HCT116 (cell line): ENCODE measurements at regions not wholly inside any gene's neighbourhood (a gene's known extent, or its start where the extent isn't known, plus 50 kb on each side); places are given as distances from the start of the nearest gene placed in this dataset.

ENCODE experiments used
- ATAC-seq: fragments of 200-7000 bp; cut with Tn5 transposase; 2 replicates; pipeline ENCODE4 v1.9.1; 2020; ENCODE audit warnings: mild to moderate bottlenecking, moderate library complexity
- BruUV-seq: library from RNA; stranded (reverse); fragments of 400-500 nt; replicated peaks from 2 replicates; lab custom pipeline; 2021; lab: Mats Ljungman, UMichigan
- CTCF ChIA-PET: fragments of 300-600 bp; sonication (Branson Sonifier 250); formaldehyde crosslinking; loops from one replicate; lab custom pipeline; 2021; ENCODE audit warnings: antibody characterized with exemption; lab: Charles Lee
- POLR2A ChIA-PET: fragments of 300-600, 350-600 bp; sonication (Branson Sonifier 250); formaldehyde crosslinking; loops from one replicate; lab custom pipeline; 2021; ENCODE audit warnings: antibody characterized with exemption; lab: Charles Lee
- RAD21 ChIA-PET, 2 experiments: fragments of 300-600 bp; sonication (Branson Sonifier 250); formaldehyde crosslinking; loops; one replicate each; lab custom pipeline; 2023; ENCODE audit warnings: low total read pairs in 2 of 2; ENCODE audit not compliant: uncharacterized antibody in 2 of 2, unreplicated experiment in 2 of 2, low non-redundant PET in 1 of 2; lab: Charles Lee
- DNase-seq: peaks from one replicate; pipeline ENCODE4 v3.0.0-alpha.2; 2010; ENCODE audit warnings: low read depth, low spot score
- H2AFZ ChIP-seq: fragments of 200-600 bp; shearing (Covaris generic), sonication (generic); 2 replicates; pipeline ENCODE4 v1.6.1; 2017; ENCODE audit warnings: low read depth, mixed run types, mixed read lengths, antibody characterized with exemption, low read length; ENCODE audit not compliant: poor library complexity, severe bottlenecking
- H3K27ac ChIP-seq: 2 replicates; pipeline ENCODE4 v1.5.1; 2012; ENCODE audit warnings: low read depth, low read length
- H3K27me3 ChIP-seq: fragments of 200-600 bp; sonication (generic); 2 replicates; pipeline ENCODE4 v1.6.1; 2016; ENCODE audit warnings: mixed run types, low read length, mixed read lengths; ENCODE audit not compliant: insufficient read depth
- H3K36me3 ChIP-seq, 2 experiments: fragments of 200-500 bp in 1 of 2; fragments of 200-600 bp in 1 of 2; sonication (Bioruptor generic) in 1 of 2; sonication (generic) in 1 of 2; 2 replicates each; pipeline versions ENCODE4 v1.5.1 to v1.6.1; 2014 to 2016; ENCODE audit warnings: low read length in 2 of 2, inconsistent platforms in 1 of 2, mixed read lengths in 1 of 2, mixed run types in 1 of 2; ENCODE audit not compliant: insufficient read depth in 2 of 2, control insufficient read depth in 1 of 2
- H3K4me1 ChIP-seq, 2 experiments: fragments of 200-600 bp in 1 of 2; sonication (generic) in 1 of 2; 2 replicates each; pipeline versions ENCODE4 v1.5.1 to v1.6.1; 2012 to 2017; ENCODE audit warnings: low read length in 2 of 2, inconsistent platforms in 1 of 2, mild to moderate bottlenecking in 1 of 2, mixed read lengths in 1 of 2, mixed run types in 1 of 2, moderate library complexity in 1 of 2; ENCODE audit not compliant: insufficient read depth in 2 of 2, control insufficient read depth in 1 of 2
- H3K4me2 ChIP-seq: fragments of 200-600 bp; sonication (generic); 2 replicates; pipeline ENCODE4 v1.6.1; 2017; ENCODE audit warnings: mixed run types, low read length, mixed read lengths
- H3K4me3 ChIP-seq, 2 experiments: fragments of 200-600 bp in 1 of 2; sonication (generic) in 1 of 2; replicated peaks in 1 of 2; 2 replicates each; pipeline ENCODE4 v1.5.1; 2011 to 2016; ENCODE audit warnings: low read length in 2 of 2, control low read depth in 1 of 2, low read depth in 1 of 2, mild to moderate bottlenecking in 1 of 2, mixed read lengths in 1 of 2, mixed run types in 1 of 2
- H3K79me2 ChIP-seq: fragments of 200-600 bp; sonication (generic); 2 replicates; pipeline ENCODE4 v1.6.1; 2017; ENCODE audit warnings: mild to moderate bottlenecking, mixed run types, low read length, moderate library complexity, mixed read lengths; ENCODE audit not compliant: insufficient read depth
- H3K9ac ChIP-seq: fragments of 200-600 bp; sonication (generic); 2 replicates; pipeline ENCODE4 v1.6.1; 2016; ENCODE audit warnings: low read length, mixed read lengths
- H3K9me2 ChIP-seq: fragments of 200-600 bp; sonication (generic), shearing (Covaris generic); 2 replicates; pipeline ENCODE4 v1.6.1; 2017; ENCODE audit warnings: mixed run types, mild to moderate bottlenecking, moderate library complexity; ENCODE audit not compliant: insufficient read depth
- H3K9me3 ChIP-seq, 2 experiments: fragments of 200-500 bp in 1 of 2; fragments of 200-600 bp in 1 of 2; sonication (Bioruptor generic) in 1 of 2; sonication (generic) in 1 of 2; 2 replicates each; pipeline ENCODE4 v1.6.1; 2014 to 2017; ENCODE audit warnings: low read length in 2 of 2, mixed read lengths in 2 of 2, inconsistent platforms in 1 of 2, low read depth in 1 of 2, mild to moderate bottlenecking in 1 of 2, mixed run types in 1 of 2, moderate library complexity in 1 of 2; ENCODE audit not compliant: control insufficient read depth in 1 of 2, insufficient read depth in 1 of 2
- H4K20me1 ChIP-seq: fragments of 200-600 bp; sonication (generic), shearing (Covaris generic); 2 replicates; pipeline ENCODE4 v1.6.1; 2017; ENCODE audit warnings: mixed run types, mild to moderate bottlenecking, moderate library complexity; ENCODE audit not compliant: insufficient read depth
- CBX3 ChIP-seq: IDR thresholded peaks from 2 replicates; pipeline ENCODE4 v1.6.1; 2012; ENCODE audit warnings: low read depth
- ELF1 ChIP-seq: IDR thresholded peaks from 2 replicates; pipeline ENCODE4 v1.6.1; 2012; ENCODE audit warnings: low read depth, borderline replicate concordance
- EZH2 ChIP-seq: fragments of 200-600 bp; sonication (generic); IDR thresholded peaks from 2 replicates; pipeline ENCODE4 v1.6.1; 2017; ENCODE audit warnings: antibody characterized with exemption, mixed run types
- EZH2phosphoT487 ChIP-seq: fragments of 200-600 bp; IDR thresholded peaks from 2 replicates; pipeline ENCODE4 v1.6.1; 2018; ENCODE audit warnings: antibody characterized with exemption, borderline replicate concordance
- POLR2AphosphoS5 ChIP-seq: IDR thresholded peaks from 2 replicates; pipeline ENCODE4 v1.6.1; 2011; ENCODE audit warnings: mild to moderate bottlenecking, low read depth, low read length, moderate library complexity
- SIN3A ChIP-seq: IDR thresholded peaks from 2 replicates; pipeline ENCODE4 v1.6.1; 2012; ENCODE audit warnings: low read depth
- SP1 ChIP-seq: IDR thresholded peaks from 2 replicates; pipeline ENCODE4 v1.6.1; 2012; ENCODE audit warnings: low read depth
- TCF7L2 ChIP-seq: IDR thresholded peaks from 2 replicates; pipeline ENCODE4 v1.7.0; 2011; ENCODE audit warnings: borderline replicate concordance, inconsistent platforms; ENCODE audit not compliant: insufficient read depth, insufficient read length; ENCODE audit errors: extremely low read depth
- ZFX ChIP-seq: fragments of 450-650 bp; IDR thresholded peaks from 2 replicates; pipeline ENCODE4 v1.6.1; 2017
- ZNF274 ChIP-seq: fragments of 200-500 bp; sonication (Bioruptor generic); IDR thresholded peaks from 2 replicates; pipeline ENCODE4 v1.6.1; 2014; ENCODE audit warnings: mild to moderate bottlenecking, low read depth, low read length, inconsistent platforms
- intact Hi-C: fragments of 100-400 bp; cut with micrococcal nuclease; formaldehyde crosslinking; loops from 2 replicates; pipeline ENCODE4 v1.10.0; 2022
- TF ChIP-seq, protein P1 (sequence below), 3 experiments: fragments of 200-600 bp in 1 of 3; sonication (generic) in 1 of 3; IDR thresholded peaks in 2 of 3; conservative IDR thresholded peaks in 1 of 3; 2 replicates each; pipeline ENCODE4 v1.5.1; 2012 to 2017; ENCODE audit warnings: low read depth in 2 of 3, low read length in 2 of 3, antibody characterized with exemption in 1 of 3, borderline replicate concordance in 1 of 3, control low read depth in 1 of 3, mild to moderate bottlenecking in 1 of 3, mixed read lengths in 1 of 3, mixed run types in 1 of 3, moderate library complexity in 1 of 3; ENCODE audit not compliant: insufficient read depth in 1 of 3

GRCh38 chr18:39380866-39381265 lies 1815.3 kb upstream of the CELF4 start (continued):
- no peak for TF ChIP-seq TCF7L2
- TF ChIP-seq, protein P1, sequence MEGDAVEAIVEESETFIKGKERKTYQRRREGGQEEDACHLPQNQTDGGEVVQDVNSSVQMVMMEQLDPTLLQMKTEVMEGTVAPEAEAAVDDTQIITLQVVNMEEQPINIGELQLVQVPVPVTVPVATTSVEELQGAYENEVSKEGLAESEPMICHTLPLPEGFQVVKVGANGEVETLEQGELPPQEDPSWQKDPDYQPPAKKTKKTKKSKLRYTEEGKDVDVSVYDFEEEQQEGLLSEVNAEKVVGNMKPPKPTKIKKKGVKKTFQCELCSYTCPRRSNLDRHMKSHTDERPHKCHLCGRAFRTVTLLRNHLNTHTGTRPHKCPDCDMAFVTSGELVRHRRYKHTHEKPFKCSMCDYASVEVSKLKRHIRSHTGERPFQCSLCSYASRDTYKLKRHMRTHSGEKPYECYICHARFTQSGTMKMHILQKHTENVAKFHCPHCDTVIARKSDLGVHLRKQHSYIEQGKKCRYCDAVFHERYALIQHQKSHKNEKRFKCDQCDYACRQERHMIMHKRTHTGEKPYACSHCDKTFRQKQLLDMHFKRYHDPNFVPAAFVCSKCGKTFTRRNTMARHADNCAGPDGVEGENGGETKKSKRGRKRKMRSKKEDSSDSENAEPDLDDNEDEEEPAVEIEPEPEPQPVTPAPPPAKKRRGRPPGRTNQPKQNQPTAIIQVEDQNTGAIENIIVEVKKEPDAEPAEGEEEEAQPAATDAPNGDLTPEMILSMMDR (IDR thresholded peaks at IDR 0.05 in 2 of 3, conservative IDR thresholded peaks at IDR 0.05 in 1 of 3; ENCODE audit: borderline replicate concordance in 1 of 3, insufficient read depth in 1 of 3, low read depth in 2 of 3, low read length in 2 of 3): no peak

DNA sequence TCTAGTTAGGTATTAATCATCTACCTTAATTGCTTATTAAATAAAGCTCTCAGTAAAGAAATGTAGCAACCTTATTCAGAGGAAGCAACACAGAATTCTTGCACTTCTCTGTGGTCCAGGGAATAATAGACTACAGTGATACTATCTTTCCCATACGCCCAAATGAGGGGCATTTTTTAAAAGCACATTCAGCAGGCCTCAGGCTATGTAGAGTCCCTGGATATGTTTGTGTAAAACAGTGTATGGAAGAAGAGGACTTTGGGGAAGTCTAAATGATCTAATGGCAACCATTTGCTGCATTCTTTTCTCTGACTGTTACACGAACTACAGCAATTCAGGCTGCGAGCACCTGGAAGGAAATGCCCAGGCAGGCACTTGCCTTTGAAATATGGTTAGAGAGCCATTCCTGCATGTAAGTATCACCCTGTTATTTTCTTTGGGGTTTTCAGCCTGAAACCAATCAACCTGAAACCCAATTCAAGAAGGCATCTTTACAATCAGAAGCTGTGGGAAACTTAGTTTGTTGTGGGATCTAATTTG lies 1814.7 kb upstream of the CELF4 start:
- no peak for ATAC-seq
- Histone ChIP-seq H4K20me1 (no peaks in the 10 kb centered on the region), H2AFZ (no peak overlapping the region), H3K27ac (no peak overlapping the region), H3K4me2 (no peak overlapping the region)
- CTCF ChIA-PET: no interaction called here
- TF ChIP-seq ELF1: no peak
- TF ChIP-seq, all 23 proteins: peak for 0
- Histone ChIP-seq H3K9me3 (no peaks in the 10 kb centered on the region), H3K27me3 (no peaks in the 10 kb centered on the region), H3K9me2 (no peaks in the 10 kb centered on the region), H3K36me3 (no peaks in the 10 kb centered on the region), H3K9ac (no peak overlapping the region), H3K4me1 (no peaks in the 10 kb centered on the region), H3K4me3 (no peak overlapping the region), H3K79me2 (no peaks in the 10 kb centered on the region)
- ChIA-PET RAD21 (no interaction called here), POLR2A (no interaction called here)
- intact Hi-C loops: no loop called here
- BruUV-seq: no TSS peak
- DNase-seq: no peak

GRCh38 chr18:39375066-39375465 lies 1809.5 kb upstream of the CELF4 start:
- H3K36me3 ChIP-seq: no peaks in the 10 kb centered on the region
- no peak overlapping the region for H3K27ac ChIP-seq
- ChIA-PET CTCF (no interaction called here), RAD21 (no interaction called here), POLR2A (no interaction called here)
- no TSS peak for BruUV-seq
- no peaks in the 10 kb centered on the region for H3K9me3 ChIP-seq
- no peaks in the 10 kb centered on the region for H4K20me1 ChIP-seq
- H3K4me1 ChIP-seq: no peaks in the 10 kb centered on the region
- H3K4me2 ChIP-seq: no peak overlapping the region
- H3K4me3 ChIP-seq: no peak overlapping the region
- H3K27me3 ChIP-seq: no peaks in the 10 kb centered on the region
- intact Hi-C loops: no loop called here
- H2AFZ ChIP-seq: no peak overlapping the region
- no peak for ATAC-seq
- H3K79me2 ChIP-seq: no peaks in the 10 kb centered on the region
- TF ChIP-seq ZFX (no peak), ELF1 (no peak), SP1 (no peak), ZNF274 (no peak), EZH2phosphoT487 (no peak), EZH2 (no peak), CBX3 (no peak), POLR2AphosphoS5 (no peak), TCF7L2 (no peak), SIN3A (no peak)
- no peak for DNase-seq
- H3K9me2 ChIP-seq: no peaks in the 10 kb centered on the region
- no peak overlapping the region for H3K9ac ChIP-seq
